Left cardiac atrium (tissue), 4 donors: ENCODE measurements at regions not wholly inside any gene's neighbourhood (a gene's known extent, or its start where the extent isn't known, plus 50 kb on each side); places are given as distances from the start of the nearest gene placed in this dataset.
"Not testable (repeated sequence)": the region's sequence is repeated elsewhere in the genome, so short reads cannot be mapped to it uniquely, and the experiment has no call there.

Source experiments
- ATAC-seq, 2 donors: fragments of 200-7000 bp; cut with Tn5 transposase; one replicate each; pipeline ENCODE4 v1.9.1; 2020; ENCODE audit warnings: mild to moderate bottlenecking in 2 of 2, moderate library complexity in 2 of 2
- DNase-seq: peaks from one replicate; pipeline ENCODE4 v3.0.0-alpha.2; 2020
- intact Hi-C, 2 donors: fragments of 100-400 bp; cut with DNase I; formaldehyde crosslinking; loops; one replicate each; pipeline versions ENCODE4 v1.14.1 to v1.15.1; 2022 to 2023
- donor health status: DM: no; HTN: yes; CAD: no.
- donor health status: DM: no; HTN: yes; CAD: no; lungs with severe emphysema.
- donor health status: DM: yes; HTN: yes; CAD: no.
- donor health status: Dilated cardiomyopathy.

GRCh38 chr2:134062235-134062634 lies 191.6 kb upstream of the MGAT5 start:
- DNase-seq, ATAC-seq, intact Hi-C loops: not testable (repeated sequence)

DNA sequence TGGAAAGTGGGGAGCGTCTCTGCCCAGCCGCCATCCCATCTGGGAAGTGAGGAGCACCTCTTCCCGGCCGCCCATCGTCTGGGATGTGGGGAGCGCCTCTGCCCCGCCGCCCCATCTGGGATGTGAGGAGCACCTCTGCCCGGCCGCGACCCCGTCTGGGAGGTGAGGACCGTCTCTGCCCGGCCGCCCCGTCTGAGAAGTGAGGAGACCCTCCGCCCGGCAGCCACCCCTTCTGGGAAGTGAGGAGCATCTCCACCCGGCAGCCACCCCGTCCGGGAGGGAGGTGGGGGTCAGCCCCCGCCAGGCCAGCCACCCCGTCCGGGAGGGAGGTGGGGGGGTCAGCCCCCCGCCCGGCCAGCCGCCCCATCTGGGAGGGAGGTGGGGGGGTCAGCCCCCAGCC lies 190.0 kb upstream of the MGAT5 start:
- ATAC-seq, DNase-seq, intact Hi-C loops: not testable (repeated sequence)

DNA sequence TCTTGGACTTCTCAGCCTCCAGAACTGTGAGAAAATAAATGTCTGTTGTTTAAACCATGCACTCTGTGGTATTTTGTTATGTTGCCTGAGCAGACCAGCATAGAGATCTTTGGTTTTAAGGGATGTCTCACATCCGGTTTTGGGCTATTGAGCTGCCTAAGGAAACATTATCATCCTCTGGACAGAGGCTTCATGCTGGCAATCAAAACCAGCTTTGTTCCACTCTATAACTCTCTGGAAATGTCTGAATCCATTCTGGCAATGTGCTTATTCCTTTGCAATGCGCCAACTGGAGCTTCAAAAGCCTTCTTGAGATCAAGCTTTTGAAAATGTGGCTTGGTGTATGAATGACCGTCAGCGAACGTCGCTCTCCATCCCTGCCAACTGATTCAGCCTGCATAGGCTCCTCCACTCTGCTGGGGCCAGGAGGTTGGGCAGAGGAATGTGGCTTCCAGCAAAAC lies 183.6 kb upstream of the MGAT5 start:
- DNase-seq (no peak), ATAC-seq (no peak)
- intact Hi-C loops, result no loop called here

DNA sequence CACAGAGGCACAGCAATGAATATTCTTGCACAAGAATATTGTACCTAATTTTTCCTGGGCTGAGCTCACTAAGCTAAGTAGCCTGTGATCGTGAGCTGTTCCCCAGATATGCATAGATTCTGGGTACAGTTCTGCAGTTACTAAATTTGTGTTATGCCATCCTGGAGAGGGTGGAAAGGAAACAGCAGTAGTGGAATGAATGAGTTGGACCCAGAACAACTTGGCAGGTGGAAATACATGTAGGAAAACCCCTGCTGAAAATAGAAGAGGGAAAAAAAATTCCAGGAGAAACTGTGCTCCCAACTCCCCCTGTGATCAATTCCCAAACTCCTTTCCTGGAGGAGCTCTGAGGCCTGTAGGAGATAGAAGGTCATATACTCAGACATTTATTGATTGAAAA lies 181.5 kb upstream of the MGAT5 start:
- no peak for DNase-seq
- intact Hi-C loops, result no loop called here

DNA sequence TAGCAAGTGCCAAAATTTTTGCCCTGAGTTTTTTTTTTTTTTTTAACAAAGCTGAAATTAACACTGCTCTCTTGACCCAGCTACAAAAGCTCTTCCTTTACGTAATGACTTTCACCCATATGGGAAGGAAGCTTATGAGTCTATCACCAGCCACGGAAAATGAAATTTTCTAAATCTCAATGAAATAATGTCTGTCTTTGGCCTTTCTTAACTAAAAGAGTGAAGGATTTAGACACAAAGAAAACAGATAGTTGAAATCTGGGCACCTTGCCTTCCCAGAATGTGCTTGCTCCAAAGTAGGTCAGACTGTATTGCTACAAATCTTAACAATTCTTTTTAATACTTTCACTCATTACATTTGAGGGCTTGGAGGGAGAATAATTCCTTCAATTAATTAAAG lies 180.8 kb upstream of the MGAT5 start:
- intact Hi-C loops, result no loop called here
- ATAC-seq (peak in 1 of 2 donors; percentile 63), DNase-seq (no peak)

More for the DNA sequence above, 181.5 kb upstream of the MGAT5 start:
- no peak for ATAC-seq

- intact Hi-C loops, result no loop called here
- DNase-seq, result no peak
- no peak for ATAC-seq
These were observed 179.3 kb upstream of the MGAT5 start for GRCh38 chr2:134074619-134075018.

- no peak for DNase-seq
- peak in 1 of 2 donors; percentile 72 for ATAC-seq
- intact Hi-C loops, result no loop called here
These were observed 178.7 kb upstream of the MGAT5 start for GRCh38 chr2:134075204-134075603.

DNA sequence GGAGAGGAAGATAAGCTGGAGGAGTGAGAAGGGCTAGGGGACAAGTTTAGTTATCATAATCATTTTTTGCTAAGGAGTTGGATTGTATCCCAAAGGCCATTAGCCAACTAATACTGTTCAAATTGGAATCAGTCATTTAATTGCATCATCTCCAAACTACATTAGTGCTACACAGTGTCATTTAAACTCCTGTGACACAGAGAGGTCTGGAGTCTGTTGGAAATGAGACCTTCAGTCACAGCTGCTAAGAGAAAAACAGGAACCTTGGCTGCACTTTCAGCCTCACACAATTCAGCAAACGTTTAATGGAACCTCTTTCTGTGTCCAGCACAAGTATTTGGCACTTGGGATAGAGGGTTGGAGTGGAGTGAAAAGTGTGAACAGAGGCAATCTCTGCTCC lies 175.5 kb upstream of the MGAT5 start:
- DNase-seq (no peak), ATAC-seq (peak; percentile 49 to 61)
- intact Hi-C loops, result no loop called here

- intact Hi-C loops, result no loop called here
- DNase-seq, result no peak
- no peak for ATAC-seq
These were observed 174.5 kb upstream of the MGAT5 start for GRCh38 chr2:134079373-134079772.

DNA sequence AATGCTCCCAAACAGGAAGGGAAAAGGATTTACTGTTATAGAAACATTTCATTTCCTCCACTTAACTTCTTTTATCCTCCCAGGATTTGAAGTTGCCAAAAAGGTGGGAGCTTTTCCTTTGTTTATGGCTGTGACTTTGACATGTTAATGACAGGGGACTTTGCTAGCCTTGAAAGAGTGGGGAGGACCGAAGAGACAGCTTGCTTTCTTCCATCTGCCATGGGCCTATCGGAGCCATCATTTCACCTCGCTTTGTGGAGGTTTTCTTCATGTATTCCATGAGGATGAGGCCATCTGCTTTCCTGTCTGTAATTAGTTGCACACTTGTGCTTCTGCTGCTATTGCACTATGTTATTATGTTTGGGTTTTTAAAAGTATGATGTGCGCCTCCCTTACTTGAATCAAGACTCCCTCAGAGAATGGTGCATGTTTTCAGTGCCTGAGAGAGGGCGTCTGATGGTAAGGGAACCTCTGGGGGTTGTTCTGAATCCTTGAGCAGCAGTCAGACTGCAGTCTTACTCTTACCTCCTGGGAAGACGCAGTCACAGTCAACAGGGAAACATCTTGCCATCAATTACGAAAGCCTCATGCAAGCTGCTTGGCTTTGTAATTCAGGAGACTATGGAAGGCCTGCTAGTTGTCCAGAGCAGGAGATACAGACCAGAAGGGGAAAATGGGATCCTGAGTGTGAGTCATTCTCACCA lies 173.3 kb upstream of the MGAT5 start:
- peak; percentile 13 to 66 for ATAC-seq
- no peak for DNase-seq
- intact Hi-C loops, result no loop called here

DNA sequence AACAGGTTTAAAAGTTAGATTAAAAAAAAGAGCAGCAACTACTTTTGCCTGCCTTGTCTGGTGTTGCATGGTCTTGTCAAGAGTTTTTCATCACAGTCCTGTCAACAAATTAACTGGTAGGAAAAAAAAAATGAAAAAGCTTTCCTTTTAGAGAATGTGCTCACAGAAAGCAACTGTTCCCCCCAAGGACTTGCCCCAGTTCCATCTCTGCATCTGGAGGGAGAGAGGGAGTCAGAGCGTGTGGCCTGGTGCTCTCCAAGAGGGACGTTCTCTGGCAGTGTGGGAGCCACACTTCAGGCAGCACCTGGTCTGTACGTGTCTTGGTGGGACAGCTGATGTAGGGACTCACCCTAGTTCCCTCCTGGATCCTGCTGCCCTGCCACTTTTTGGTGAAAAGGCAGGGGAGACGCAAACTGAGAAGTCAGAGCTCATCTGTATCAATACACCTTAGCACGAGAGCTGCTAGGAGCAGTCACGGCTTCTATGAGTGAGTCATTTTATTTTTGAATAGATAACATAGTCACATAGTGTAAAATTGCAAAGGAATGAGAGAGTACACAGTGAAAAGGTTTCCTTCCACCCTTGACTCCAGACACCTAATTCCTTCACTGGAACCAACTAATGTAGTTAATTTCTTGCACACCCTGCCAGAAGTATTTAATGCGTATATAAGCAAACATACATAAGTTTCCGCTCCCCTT lies 172.5 kb upstream of the MGAT5 start:
- intact Hi-C loops, result no loop called here
- DNase-seq (no peak), ATAC-seq (peak in 1 of 2 donors; percentile 53)

DNA sequence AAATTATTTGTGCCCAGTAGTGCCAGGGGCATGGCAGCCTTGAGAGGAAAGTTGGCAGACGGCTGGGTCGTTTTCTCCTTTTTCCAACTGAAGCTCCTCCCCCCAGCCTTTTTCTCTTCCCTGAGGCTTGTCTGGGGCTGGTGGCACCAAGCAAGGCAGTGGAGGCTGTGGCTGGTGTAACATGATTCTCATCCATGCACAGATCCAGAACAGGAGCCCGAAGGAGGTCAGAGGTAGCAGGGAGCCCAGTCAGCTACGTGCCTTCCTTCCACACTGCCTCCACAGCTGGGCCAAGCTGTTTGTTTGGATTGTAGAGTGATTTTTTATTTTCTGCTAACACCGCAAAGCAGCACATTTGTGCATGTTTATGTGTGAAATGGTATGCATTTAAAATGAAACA lies 170.3 kb upstream of the MGAT5 start:
- no peak for DNase-seq
- intact Hi-C loops, result no loop called here
- peak in 1 of 2 donors; percentile 70 for ATAC-seq

DNA sequence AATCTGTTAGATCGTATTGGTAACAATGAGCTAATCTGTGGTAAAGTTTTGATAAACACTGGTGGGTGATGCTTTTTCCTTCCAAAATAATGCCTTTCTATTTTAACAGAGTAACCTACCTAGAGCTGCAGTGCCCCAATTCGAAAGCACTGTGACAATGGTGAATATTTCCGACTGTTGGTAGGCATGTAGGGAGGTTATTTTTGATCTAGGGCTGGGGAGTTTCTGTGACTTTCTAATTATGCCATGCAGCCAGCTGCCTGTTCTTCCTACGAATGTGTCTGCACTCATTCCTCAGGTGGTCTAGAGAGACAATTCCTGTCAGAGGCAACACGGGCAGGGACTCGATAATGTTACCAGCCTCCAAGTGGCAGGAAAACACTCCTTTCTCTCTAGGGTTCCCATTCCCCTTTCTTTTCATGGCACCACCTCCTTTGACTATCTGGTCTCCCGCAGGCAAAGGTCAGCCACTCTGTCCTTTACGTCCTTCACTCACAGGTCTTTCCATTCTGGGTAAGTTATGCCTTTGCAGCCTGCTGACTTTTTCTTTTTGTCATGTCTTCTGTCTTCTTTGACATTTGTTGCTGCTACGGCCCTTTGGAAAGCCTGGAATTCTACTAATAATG lies 167.2 kb upstream of the MGAT5 start:
- no peak for DNase-seq
- no peak for ATAC-seq
- intact Hi-C loops, result no loop called here

DNA sequence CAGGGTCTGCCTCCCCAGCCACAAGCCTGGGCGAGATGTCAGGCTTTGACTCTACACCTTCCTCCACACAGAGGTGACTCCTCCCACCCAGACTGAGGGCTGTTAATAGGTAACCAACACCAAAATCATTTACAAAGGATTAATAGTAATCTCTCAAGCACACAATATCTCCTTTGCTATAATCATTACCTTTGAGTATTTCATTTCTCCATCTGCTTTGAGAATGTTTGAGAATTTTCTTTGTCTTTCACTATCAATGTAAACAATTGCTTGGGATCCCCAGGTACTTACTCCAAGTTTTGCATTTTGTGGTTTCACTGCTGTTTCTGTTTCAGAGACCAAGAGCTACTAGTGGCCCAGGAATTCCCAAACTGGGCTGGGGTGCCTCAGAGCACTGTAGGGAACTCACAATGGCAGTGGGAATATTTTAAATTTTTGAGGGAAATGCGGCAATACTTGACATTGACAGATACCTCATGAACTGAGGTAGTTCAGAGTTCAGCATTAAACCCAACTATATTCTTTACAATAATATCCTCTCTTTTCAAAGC lies 166.4 kb upstream of the MGAT5 start:
- intact Hi-C loops, result no loop called here
- no peak for ATAC-seq

GRCh38 chr2:134089454-134089853 lies 164.4 kb upstream of the MGAT5 start:
- ATAC-seq (no peak), DNase-seq (no peak)
- intact Hi-C loops, result no loop called here

More for the DNA sequence above, 166.4 kb upstream of the MGAT5 start:
- DNase-seq, result no peak

GRCh38 chr2:134097740-134098139 lies 156.1 kb upstream of the MGAT5 start:
- no peak for DNase-seq
- ATAC-seq, result peak in 1 of 2 donors; percentile 5
- intact Hi-C loops, result no loop called here

GRCh38 chr2:134098321-134098720 lies 155.6 kb upstream of the MGAT5 start:
- DNase-seq, result no peak
- ATAC-seq, result peak in 1 of 2 donors; percentile 88
- intact Hi-C loops, result no loop called here

DNA sequence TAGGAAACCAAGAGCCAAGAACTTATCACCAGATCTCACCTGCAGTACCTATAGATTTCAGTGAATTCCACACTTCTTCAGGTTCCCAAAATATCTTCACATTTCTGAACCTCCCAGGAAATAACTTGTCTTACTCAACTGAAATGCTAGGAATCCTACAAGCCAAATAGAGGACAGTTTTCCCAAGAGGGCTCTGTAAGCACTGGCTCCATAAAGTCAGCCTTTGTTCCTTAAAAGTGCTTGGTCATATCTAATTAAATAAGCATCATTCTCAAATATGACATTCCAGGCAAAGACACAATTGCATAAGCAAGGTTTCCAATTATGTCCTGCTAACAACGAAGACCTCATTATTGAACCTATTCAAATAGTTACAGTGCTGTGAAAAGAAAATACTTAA lies 154.6 kb upstream of the MGAT5 start:
- intact Hi-C loops, result no loop called here
- no peak for DNase-seq
- no peak for ATAC-seq

- intact Hi-C loops, result loop anchor here in 1 of 2 donors (10.0 kb wide), 1 partner anchor 218 kb away; no protein-coding TSS in a partner anchor
- ATAC-seq (no peak), DNase-seq (no peak)
These were observed 150.7 kb upstream of the MGAT5 start for GRCh38 chr2:134103196-134103595.

DNA sequence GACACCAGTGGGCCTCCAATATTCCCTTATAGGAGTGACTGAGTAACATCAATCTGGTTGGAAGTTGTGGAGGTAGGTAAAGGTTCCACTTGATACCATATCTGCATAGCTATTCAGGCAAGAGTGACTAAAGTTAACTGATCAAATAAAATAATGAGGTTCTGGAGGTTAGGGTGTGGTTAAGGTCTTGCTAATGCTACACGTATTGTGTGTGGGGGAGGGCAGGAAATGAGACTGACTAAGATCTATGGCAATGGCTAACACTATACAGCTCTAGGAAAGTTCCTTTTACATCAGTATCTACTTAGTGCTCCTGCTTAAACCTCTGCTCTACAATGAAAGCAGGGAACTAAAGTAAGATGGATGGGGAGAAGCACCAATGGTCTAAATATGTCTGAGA lies 149.1 kb upstream of the MGAT5 start:
- intact Hi-C loops, result loop anchor here in 1 of 2 donors (10.0 kb wide), 1 partner anchor 220 kb away; no protein-coding TSS in a partner anchor
- no peak for DNase-seq
- no peak for ATAC-seq
